GM15510 (cell line): ENCODE measurements at regions not wholly inside any gene's neighbourhood (a gene's known extent, or its start where the extent isn't known, plus 50 kb on each side); places are given as distances from the start of the nearest gene placed in this dataset.

Experiments
- POLR2A ChIP-seq: IDR thresholded peaks from 3 replicates; pipeline ENCODE4 v1.6.1; 2011; ENCODE audit warnings: borderline replicate concordance; ENCODE audit not compliant: insufficient read length; ENCODE audit errors: extremely low read depth

DNA sequence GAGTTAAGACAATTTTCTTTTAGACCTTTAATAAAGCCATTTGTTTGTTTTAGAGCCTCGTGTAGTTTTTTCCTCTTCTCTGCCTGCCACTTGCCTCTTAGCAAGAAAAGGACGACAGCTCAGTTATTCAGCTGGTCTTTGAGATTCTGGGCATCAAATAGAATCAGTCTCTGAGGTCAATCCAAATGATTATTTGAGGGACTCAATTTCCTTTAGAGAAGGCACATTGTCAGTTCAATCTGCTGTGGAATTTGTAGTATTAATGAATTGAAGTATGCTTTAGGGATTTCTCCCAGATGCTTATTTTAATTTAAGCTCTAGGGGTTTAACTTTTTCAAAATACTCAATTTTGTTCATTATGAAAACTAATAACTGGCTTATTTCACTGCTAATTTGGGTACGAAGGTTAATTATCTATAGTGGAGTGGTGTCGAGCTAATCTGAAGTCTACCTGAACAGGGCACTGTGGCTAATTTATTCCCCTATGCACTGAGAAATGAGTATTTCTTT is 841.2 kb upstream of the AUTS2 start:
- no peak for TF ChIP-seq POLR2A

- TF ChIP-seq POLR2A = no peak
Measured at GRCh38 chr7:68760556-68760955, 837.7 kb upstream of the AUTS2 start.

- no peak for TF ChIP-seq POLR2A
Measured at GRCh38 chr7:68767462-68767861, 830.8 kb upstream of the AUTS2 start.

- no peak for TF ChIP-seq POLR2A
Measured at GRCh38 chr7:68770649-68771048, 827.6 kb upstream of the AUTS2 start.

DNA sequence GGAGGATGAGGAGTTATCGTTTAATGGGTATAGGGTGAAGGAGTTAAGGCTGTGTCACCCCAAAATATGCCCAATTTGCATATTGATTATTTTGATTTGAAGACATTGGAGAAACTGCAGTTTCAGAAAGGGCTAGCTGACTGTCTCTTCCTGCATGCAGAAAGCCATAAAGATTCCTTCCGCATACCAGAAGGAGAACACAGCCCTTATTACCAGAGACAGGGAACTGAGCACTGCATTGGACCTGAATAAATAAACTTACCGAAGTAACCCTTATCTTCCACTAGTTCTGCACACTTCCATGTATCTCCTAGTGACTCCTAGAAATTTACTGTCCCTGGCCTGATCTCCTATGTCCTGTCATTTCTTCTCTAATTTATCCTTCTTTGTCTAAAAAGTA is 821.9 kb upstream of the AUTS2 start:
- TF ChIP-seq POLR2A = no peak

GRCh38 chr7:68783684-68784083 is 814.6 kb upstream of the AUTS2 start:
- no peak for TF ChIP-seq POLR2A

DNA sequence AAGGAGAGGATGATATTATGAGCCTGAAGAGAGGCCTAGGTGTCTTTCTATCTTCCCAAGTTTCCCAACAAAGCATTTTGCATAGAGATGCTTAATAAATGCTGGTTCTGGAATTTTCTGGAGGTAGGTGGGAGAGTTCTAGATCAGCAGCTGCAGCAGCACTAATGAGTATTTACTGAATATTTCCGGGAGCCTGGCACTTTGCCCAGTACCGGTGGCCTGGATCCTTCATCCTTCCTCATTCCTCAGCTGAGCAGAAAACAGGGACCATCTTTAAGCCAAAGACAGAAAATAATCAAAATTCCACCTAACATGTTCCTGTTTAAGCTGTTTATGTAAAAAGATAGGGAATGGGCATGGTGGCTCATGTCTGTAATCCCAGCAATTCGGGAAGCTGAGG is 813.2 kb upstream of the AUTS2 start:
- no peak for TF ChIP-seq POLR2A

DNA sequence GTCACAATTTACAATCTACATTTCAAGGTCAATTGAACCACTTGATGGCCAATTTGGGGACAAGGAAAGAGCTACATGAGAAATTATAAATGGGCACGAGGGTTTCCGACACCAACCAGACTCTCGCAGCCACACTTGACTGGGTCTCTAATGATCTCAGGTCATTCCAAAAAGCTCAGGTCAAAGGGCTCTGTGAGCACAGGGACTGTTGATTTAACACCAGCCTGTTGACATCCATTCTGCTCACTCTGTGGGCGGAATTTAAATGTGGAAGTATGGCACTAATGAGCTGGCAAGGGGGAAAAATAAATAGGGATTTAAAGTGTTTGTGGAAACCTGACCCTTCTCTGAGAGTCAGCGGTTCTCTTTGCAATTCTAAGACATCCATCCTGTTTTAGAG is 810.7 kb upstream of the AUTS2 start:
- no peak for TF ChIP-seq POLR2A

- TF ChIP-seq POLR2A = no peak
Measured at GRCh38 chr7:68789597-68789996, 808.7 kb upstream of the AUTS2 start.

DNA sequence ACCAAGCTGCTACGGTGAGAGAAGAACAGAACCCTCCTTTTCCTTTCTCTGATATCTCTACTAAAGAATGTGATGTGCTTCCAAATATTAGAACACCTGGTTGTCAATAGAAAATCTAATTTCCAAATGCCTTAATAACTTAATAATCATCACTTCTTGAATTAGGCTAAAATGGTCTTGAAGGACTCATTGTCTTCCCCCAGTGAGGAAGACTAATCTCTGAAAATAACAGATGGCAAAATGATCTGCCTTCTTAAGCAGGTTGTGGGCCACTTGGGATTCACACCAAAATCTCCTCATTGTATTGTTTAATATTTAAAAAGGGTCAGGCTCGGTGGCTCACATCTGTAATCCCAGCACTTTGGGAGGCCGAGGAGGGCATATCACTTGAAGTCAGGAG is 805.9 kb upstream of the AUTS2 start:
- TF ChIP-seq POLR2A = no peak

GRCh38 chr7:68793513-68793912 is 804.8 kb upstream of the AUTS2 start:
- no peak for TF ChIP-seq POLR2A

DNA sequence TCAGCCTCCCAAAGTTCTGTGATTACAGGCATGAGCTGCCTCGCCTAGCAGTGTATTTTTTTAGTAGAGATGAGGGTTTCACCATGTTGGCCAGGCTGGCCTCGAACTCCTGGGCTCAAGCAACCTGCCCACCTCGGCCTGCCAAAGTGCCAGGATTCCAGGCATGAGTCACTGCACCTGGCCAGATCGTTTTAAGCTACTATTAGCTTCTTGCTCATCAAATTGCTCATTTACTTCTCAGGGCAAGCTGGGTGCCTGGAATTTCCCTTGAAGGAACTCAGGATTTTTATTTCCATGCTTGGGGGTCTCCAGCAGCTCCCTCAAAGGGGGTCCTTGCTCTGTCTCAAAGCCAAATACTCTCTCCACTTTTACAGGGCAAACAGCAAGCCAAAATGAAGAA is 798.0 kb upstream of the AUTS2 start:
- TF ChIP-seq POLR2A = no peak

GRCh38 chr7:68805159-68805558 is 793.1 kb upstream of the AUTS2 start:
- TF ChIP-seq POLR2A = no peak

GRCh38 chr7:68807666-68808065 is 790.6 kb upstream of the AUTS2 start:
- no peak for TF ChIP-seq POLR2A

GRCh38 chr7:68813551-68814080 is 784.7 kb upstream of the AUTS2 start:
- no peak for TF ChIP-seq POLR2A

- no peak for TF ChIP-seq POLR2A
Measured at GRCh38 chr7:68816491-68816890, 781.8 kb upstream of the AUTS2 start.

DNA sequence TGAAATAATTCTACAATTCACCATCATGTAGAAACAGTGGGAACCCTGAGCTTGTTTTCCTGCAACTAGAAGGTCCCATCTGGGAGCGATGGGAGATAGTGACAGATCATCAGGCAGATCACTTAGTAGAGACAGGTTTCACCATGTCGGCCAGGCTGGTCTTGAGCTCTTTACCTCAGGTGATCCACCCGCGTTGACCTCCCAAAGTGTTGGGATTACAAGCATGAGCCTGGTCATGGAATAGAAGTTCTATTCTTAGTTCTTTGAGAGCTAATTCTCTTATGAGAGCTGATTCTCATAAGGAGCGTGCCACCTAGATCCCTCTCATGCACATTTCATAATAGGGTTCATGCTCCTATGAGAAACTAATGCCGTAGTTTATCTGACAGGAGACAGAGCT is 778.0 kb upstream of the AUTS2 start:
- no peak for TF ChIP-seq POLR2A
